Left kidney (tissue), 1 donor: ENCODE measurements at regions not wholly inside any gene's neighbourhood (a gene's known extent, or its start where the extent isn't known, plus 50 kb on each side); places are given as distances from the start of the nearest gene placed in this dataset.

Source experiments
- DNase-seq: peaks from one replicate; pipeline ENCODE4 v3.0.0-alpha.2; 2013

GRCh38 chr18:37716106-37716735 lies 150.6 kb upstream of the CELF4 start:
- no peak for DNase-seq

GRCh38 chr18:37714691-37715090 lies 149.1 kb upstream of the CELF4 start:
- DNase-seq = no peak

- DNase-seq = no peak
These were observed 147.2 kb upstream of the CELF4 start for GRCh38 chr18:37712776-37713175.

- no peak for DNase-seq
These were observed 146.3 kb upstream of the CELF4 start for GRCh38 chr18:37711766-37712505.

GRCh38 chr18:37710726-37711125 lies 145.1 kb upstream of the CELF4 start:
- DNase-seq = no peak

- no peak for DNase-seq
These were observed 144.1 kb upstream of the CELF4 start for GRCh38 chr18:37709740-37710139.

GRCh38 chr18:37705016-37705415 lies 139.4 kb upstream of the CELF4 start:
- DNase-seq = no peak

GRCh38 chr18:37702841-37703240 lies 137.2 kb upstream of the CELF4 start:
- no peak for DNase-seq

GRCh38 chr18:37701967-37702366 lies 136.4 kb upstream of the CELF4 start:
- DNase-seq = no peak

GRCh38 chr18:37698508-37699040 lies 133.0 kb upstream of the CELF4 start:
- DNase-seq = no peak

GRCh38 chr18:37694516-37694915 lies 128.9 kb upstream of the CELF4 start:
- no peak for DNase-seq

GRCh38 chr18:37691162-37691561 lies 125.6 kb upstream of the CELF4 start:
- no peak for DNase-seq

GRCh38 chr18:37689841-37690240 lies 124.2 kb upstream of the CELF4 start:
- DNase-seq = no peak

GRCh38 chr18:37684590-37684989 lies 119.0 kb upstream of the CELF4 start:
- DNase-seq = no peak

GRCh38 chr18:37684183-37684582 lies 118.6 kb upstream of the CELF4 start:
- DNase-seq = no peak

- no peak for DNase-seq
These were observed 115.3 kb upstream of the CELF4 start for GRCh38 chr18:37680911-37681310.

GRCh38 chr18:37676276-37676675 lies 110.7 kb upstream of the CELF4 start:
- no peak for DNase-seq

GRCh38 chr18:37675699-37676098 lies 110.1 kb upstream of the CELF4 start:
- DNase-seq = no peak

GRCh38 chr18:37674570-37674969 lies 109.0 kb upstream of the CELF4 start:
- DNase-seq = no peak

GRCh38 chr18:37673671-37674070 lies 108.1 kb upstream of the CELF4 start:
- DNase-seq = no peak

- no peak for DNase-seq
These were observed 107.5 kb upstream of the CELF4 start for GRCh38 chr18:37672932-37673595.

- no peak for DNase-seq
These were observed 106.4 kb upstream of the CELF4 start for GRCh38 chr18:37672001-37672400.

- DNase-seq = no peak
These were observed 105.9 kb upstream of the CELF4 start for GRCh38 chr18:37671530-37671929.
